Cardiac muscle cell (in vitro differentiated cells and primary cell): ENCODE measurements at regions not wholly inside any gene's neighbourhood (a gene's known extent, or its start where the extent isn't known, plus 50 kb on each side); places are given as distances from the start of the nearest gene placed in this dataset.
A peak's percentile ranks its signal among the peaks of the same experiment; 100 is the strongest.

Experiments
- DNase-seq, 2 donors: peaks; one replicate each; pipeline versions ENCODE4 v3.0.0 to v3.0.0-alpha.2; 2010 to 2017; ENCODE audit warnings: low read depth in 1 of 2, low spot score in 1 of 2
- H3K27ac ChIP-seq: fragments of 200-600 bp; sonication (generic); 2 replicates; pipeline ENCODE4 v1.5.1; 2016
- H3K27me3 ChIP-seq: fragments of 200-600 bp; sonication (generic); 2 replicates; pipeline ENCODE4 v1.6.0; 2016; ENCODE audit warnings: control low read depth
- H3K36me3 ChIP-seq: fragments of 200-600 bp; sonication (generic); 2 replicates; pipeline ENCODE4 v1.5.1; 2016; ENCODE audit warnings: control low read depth
- H3K4me1 ChIP-seq: fragments of 200-600 bp; sonication (generic); 2 replicates; pipeline ENCODE4 v1.8.1; 2017; ENCODE audit warnings: low read depth, mild to moderate bottlenecking, mixed run types
- H3K4me3 ChIP-seq: fragments of 200-600 bp; sonication (generic); 2 replicates; pipeline ENCODE4 v1.5.1; 2016; ENCODE audit warnings: mild to moderate bottlenecking
- H3K9me3 ChIP-seq: fragments of 200-600 bp; sonication (generic); 2 replicates; pipeline ENCODE4 v1.5.1; 2017; ENCODE audit warnings: low read depth, mild to moderate bottlenecking, control low read depth
- TF ChIP-seq, protein P1 (sequence below): IDR thresholded peaks from 2 replicates; pipeline ENCODE4 v1.5.1; 2012; ENCODE audit warnings: low read depth, mild to moderate bottlenecking, low read length

DNA sequence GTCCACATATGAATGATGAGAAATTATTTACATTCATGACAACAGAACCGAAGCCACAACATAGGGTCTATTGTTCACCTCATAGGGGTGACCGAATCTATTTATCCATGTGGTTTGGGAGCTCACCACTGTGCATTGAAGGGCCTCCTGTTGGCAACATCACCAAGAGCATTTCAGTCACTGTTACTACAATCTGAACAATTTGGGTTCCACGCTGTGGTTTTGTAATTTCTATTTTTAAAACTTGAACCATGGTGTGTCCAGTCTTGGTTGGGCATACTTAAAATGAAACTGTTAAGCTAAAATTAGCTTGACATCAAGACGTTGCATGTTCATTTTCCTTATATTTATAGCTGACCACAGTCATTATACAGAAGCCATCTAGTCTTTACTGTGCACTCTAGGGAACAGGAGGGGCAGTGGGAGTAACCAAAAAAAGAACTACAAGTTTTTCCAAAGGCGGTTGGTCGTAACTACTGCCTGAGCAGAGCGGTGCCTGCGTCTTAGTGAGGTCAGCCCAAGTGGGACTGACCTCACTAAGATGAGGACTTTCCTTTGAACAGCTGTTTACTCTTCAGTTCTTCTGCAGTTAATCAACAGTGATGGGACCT is 192.1 kb downstream of the SPRY1 start:
- Histone ChIP-seq H3K4me3 (no peak overlapping the region), H3K4me1 (peaks cover 6% of the 10 kb centered on the region), H3K36me3 (no peaks in the 10 kb centered on the region), H3K9me3 (no peaks in the 10 kb centered on the region), H3K27me3 (no peaks in the 10 kb centered on the region), H3K27ac (no peak overlapping the region)
- peak in 1 of 2 donors; percentile 20 for DNase-seq
- TF ChIP-seq, protein P1, sequence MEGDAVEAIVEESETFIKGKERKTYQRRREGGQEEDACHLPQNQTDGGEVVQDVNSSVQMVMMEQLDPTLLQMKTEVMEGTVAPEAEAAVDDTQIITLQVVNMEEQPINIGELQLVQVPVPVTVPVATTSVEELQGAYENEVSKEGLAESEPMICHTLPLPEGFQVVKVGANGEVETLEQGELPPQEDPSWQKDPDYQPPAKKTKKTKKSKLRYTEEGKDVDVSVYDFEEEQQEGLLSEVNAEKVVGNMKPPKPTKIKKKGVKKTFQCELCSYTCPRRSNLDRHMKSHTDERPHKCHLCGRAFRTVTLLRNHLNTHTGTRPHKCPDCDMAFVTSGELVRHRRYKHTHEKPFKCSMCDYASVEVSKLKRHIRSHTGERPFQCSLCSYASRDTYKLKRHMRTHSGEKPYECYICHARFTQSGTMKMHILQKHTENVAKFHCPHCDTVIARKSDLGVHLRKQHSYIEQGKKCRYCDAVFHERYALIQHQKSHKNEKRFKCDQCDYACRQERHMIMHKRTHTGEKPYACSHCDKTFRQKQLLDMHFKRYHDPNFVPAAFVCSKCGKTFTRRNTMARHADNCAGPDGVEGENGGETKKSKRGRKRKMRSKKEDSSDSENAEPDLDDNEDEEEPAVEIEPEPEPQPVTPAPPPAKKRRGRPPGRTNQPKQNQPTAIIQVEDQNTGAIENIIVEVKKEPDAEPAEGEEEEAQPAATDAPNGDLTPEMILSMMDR: no peak

DNA sequence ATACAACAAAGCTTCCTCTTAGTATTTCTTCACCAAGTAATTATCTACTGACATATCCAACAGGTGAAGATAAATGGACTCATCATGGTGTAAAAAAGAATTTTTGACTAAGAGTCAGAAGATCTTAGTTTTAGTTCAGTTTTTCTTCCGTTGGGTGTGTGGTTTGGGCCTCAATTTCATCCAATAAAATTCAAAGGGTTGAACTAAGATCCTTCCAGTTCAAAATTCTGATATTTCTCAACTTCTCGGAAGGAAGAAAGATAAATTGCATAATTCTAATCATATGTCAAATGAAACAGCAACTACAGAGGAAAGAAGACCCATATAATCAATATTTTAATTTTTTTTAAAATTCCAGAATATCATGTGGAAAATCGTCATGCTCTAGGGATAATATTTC is 192.7 kb downstream of the SPRY1 start:
- TF ChIP-seq, protein P1: no peak
- Histone ChIP-seq H3K27ac (no peak overlapping the region), H3K9me3 (no peaks in the 10 kb centered on the region), H3K36me3 (no peaks in the 10 kb centered on the region), H3K4me1 (peaks cover 6% of the 10 kb centered on the region), H3K27me3 (no peaks in the 10 kb centered on the region), H3K4me3 (no peak overlapping the region)
- DNase-seq: no peak

DNA sequence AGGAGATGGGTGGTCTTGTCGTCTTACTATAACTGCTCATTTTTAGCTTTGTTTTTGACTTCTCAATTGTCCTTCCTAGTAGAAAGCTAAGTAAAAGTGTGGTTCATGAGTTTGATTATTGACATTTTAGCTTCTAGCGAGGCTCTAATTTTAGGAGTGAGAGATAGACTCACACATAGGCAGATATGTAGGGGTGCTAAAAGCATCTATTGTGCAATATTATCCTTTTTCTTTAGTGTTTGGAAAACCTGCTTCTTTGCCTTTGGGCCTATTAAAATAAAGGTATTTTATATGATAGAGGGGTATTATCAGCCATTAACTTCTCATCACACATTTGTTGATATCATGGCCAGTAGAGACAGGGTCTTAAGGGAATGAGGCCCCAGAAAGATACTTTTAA is 195.3 kb downstream of the SPRY1 start:
- Histone ChIP-seq H3K27ac (no peak overlapping the region), H3K4me3 (no peak overlapping the region), H3K36me3 (no peaks in the 10 kb centered on the region), H3K27me3 (no peaks in the 10 kb centered on the region), H3K4me1 (peaks cover 6% of the 10 kb centered on the region), H3K9me3 (no peaks in the 10 kb centered on the region)
- no peak for DNase-seq
- TF ChIP-seq, protein P1: no peak

DNA sequence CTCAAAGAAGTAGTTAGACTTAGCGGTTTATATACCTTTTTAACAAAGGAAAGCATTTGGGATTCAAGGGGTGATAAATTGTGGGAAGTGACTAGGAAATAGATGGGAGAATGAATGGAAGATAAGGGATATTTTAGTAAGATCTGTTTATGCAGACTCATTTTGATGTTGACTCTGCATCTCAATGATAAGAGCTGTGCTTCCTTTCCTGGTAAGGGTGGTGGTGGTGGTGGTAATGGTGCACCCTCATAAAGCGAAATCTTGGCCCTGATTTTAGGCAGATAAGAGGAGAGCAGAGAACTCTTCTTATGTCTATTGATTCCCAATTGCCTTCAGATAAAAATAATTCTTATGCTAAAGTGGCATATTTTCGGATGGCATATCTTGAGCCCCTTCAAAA is 197.1 kb downstream of the SPRY1 start:
- Histone ChIP-seq H3K9me3 (no peaks in the 10 kb centered on the region), H3K27me3 (no peaks in the 10 kb centered on the region), H3K4me3 (no peak overlapping the region), H3K36me3 (no peaks in the 10 kb centered on the region), H3K4me1 (peaks cover 6% of the 10 kb centered on the region), H3K27ac (no peak overlapping the region)
- TF ChIP-seq, protein P1: no peak
- no peak for DNase-seq

DNA sequence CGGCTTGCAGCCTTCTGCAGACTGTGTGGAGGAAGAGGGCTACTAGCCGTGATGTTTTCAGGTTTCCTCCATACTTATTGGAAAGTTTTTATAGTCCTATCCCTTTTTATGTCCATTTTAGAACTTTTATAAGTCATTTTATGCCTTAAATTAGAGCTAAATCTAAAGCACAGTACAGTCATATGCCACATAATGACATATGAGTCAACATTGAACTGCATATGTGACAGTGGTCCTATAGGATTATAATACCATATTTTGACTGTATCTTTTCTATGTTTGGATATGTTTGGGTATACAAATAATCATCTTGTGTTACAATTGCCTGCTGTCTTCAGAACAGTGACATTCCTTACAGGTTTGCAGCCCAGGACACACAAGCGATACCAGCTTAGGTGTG is 200.2 kb downstream of the SPRY1 start:
- TF ChIP-seq, protein P1: no peak
- H3K9me3 ChIP-seq: no peaks in the 10 kb centered on the region
- no peak for DNase-seq
- no peak overlapping the region for H3K4me3 ChIP-seq
- no peak overlapping the region for H3K27ac ChIP-seq
- H3K27me3 ChIP-seq: no peaks in the 10 kb centered on the region
- H3K36me3 ChIP-seq: no peaks in the 10 kb centered on the region
- H3K4me1 ChIP-seq: peaks cover 6% of the 10 kb centered on the region
